ENCODE measurements at regions not wholly inside any gene's neighbourhood (a gene's known extent, or its start where the extent isn't known, plus 50 kb on each side); places are given as distances from the start of the nearest gene placed in this dataset.

DNA sequence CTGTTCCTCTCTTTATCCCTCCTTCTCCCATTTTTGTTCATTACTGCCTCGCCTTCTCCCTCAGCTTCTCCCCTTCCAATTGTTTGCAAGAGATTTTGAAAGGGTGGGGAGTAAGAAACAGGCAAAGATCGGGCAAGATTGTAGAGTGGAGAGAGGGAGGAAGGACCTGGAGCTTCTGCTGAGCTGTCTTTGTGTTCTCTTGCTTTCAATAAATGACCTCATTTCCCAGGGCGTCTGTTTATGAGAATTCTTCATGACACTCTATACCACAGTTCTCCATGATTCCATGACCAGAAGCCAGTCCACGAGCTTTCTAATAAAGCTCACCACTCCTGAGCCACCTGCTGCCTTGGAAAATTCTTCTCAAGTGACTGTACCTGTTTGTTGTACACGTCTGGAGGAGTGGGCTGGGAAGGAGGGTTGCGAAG lies 50.0 kb upstream of the PLEKHG1 start:
- H3K36me3 ChIP-seq (ENCODE audit: control insufficient read depth in 2 of 4, insufficient read depth in 4 of 4, low read length in 3 of 4) = no peaks in the 10 kb centered on the region
- H3K79me1 ChIP-seq (ENCODE audit: low read depth, low read length) = no peaks in the 10 kb centered on the region
- H4K91ac ChIP-seq (replicated peaks; ENCODE audit: insufficient read length, low read length) = no peak overlapping the region
- no peak overlapping the region for H2BK120ac ChIP-seq (replicated peaks; ENCODE audit: low read depth, low read length)
- H4K8ac ChIP-seq (ENCODE audit: extremely low read depth, insufficient read depth, low read length) = no peak overlapping the region
- H3K4me2 ChIP-seq (ENCODE audit: insufficient read depth in 1 of 2, low read depth in 2 of 2, low read length in 2 of 2) = no peak overlapping the region
- H3K9ac ChIP-seq (replicated peaks in 1 of 4; ENCODE audit: extremely low read depth in 1 of 4, low read depth in 3 of 4, low read length in 3 of 4) = no peak overlapping the region
- H2AFZ ChIP-seq (ENCODE audit: low read length) = no peak overlapping the region
- POLR2A ChIA-PET (ENCODE audit: partially characterized antibody) = no interaction called here
- no peak overlapping the region for H3K23ac ChIP-seq (ENCODE audit: insufficient read length)
- no peak for TF ChIP-seq BRCA1 (IDR thresholded peaks at IDR 0.05; ENCODE audit: low read depth, low read length)
- TF ChIP-seq SUZ12 (IDR thresholded peaks at IDR 0.05; ENCODE audit: low read length) = no peak
- TF ChIP-seq SAP30 (IDR thresholded peaks at IDR 0.05; ENCODE audit: insufficient read depth, insufficient replicate concordance, low read length) = no peak
- TF ChIP-seq FOSL1 (IDR thresholded peaks at IDR 0.05; ENCODE audit: insufficient read depth, low read depth, low read length) = no peak
- no peak for TF ChIP-seq YY1 (IDR thresholded peaks at IDR 0.05; ENCODE audit: low read depth, low read length)
- TF ChIP-seq BACH1 (IDR thresholded peaks at IDR 0.05; ENCODE audit: low read length) = no peak
- TF ChIP-seq MAFK (IDR thresholded peaks at IDR 0.05; ENCODE audit: low read depth, low read length) = no peak
- no peaks in the 10 kb centered on the region for H3K27me3 ChIP-seq (replicated peaks in 1 of 4; ENCODE audit: control insufficient read depth in 3 of 4, extremely low read depth in 1 of 4, insufficient read depth in 3 of 4, low read length in 3 of 4)
- H2AK5ac ChIP-seq (ENCODE audit: low read depth, low read length) = no peak overlapping the region
- no peak overlapping the region for H3K4ac ChIP-seq (replicated peaks; ENCODE audit: insufficient read length, low read depth, low read length)
- no peak for DNase-seq (ENCODE audit: low read depth in 1 of 2, low spot score in 2 of 2)
- no peak overlapping the region for H3K56ac ChIP-seq (replicated peaks; ENCODE audit: insufficient read length, low read depth, low read length)
- no peaks in the 10 kb centered on the region; the same call in 1 of the 2 replicates for H3K23me2 ChIP-seq (ENCODE audit: low read depth, low read length)
- no peaks in the 10 kb centered on the region for H3K79me2 ChIP-seq (ENCODE audit: control insufficient read depth in 1 of 2, insufficient read depth in 2 of 2, low read length in 2 of 2)
- H3K14ac ChIP-seq (ENCODE audit: insufficient read length) = no peak overlapping the region
- whole genome bisulfite sequencing, 2 experiments (ENCODE audit: extremely low coverage in 1 of 2, insufficient coverage in 1 of 2, insufficient read length in 1 of 2, insufficient replicate concordance in 2 of 2, low coverage in 1 of 2, low lambda C conversion rate in 2 of 2, missing lambda C conversion rate in 1 of 2) = 89% methylated on average over 6 of the region's 6 CpGs; no CpG with 5 or more reads in 1 of the 2 experiments
- H2BK5ac ChIP-seq (ENCODE audit: low read depth, low read length) = no peak overlapping the region
- FAIRE-seq = no peak
- no peaks in the 10 kb centered on the region for H4K20me1 ChIP-seq (replicated peaks in 1 of 2; ENCODE audit: control insufficient read depth in 1 of 2, insufficient read depth in 2 of 2, low read length in 2 of 2)
- no peak overlapping the region for H3K27ac ChIP-seq (ENCODE audit: low read depth, low read length)
- H3K4me3 ChIP-seq (ENCODE audit: extremely low read depth in 1 of 4, insufficient read depth in 2 of 4, low read depth in 3 of 4, low read length in 4 of 4) = no peak overlapping the region
- H3K4me1 ChIP-seq (replicated peaks in 1 of 4; ENCODE audit: control insufficient read depth in 3 of 4, insufficient read depth in 4 of 4, low read length in 3 of 4) = peaks cover 0 to 3% (median 0%) of the 10 kb centered on the region in 4 experiments; a peak in 1 of 7 replicates
- H4K5ac ChIP-seq (ENCODE audit: insufficient read length, low read depth, low read length) = no peak overlapping the region
- H2BK15ac ChIP-seq (ENCODE audit: low read length) = no peak overlapping the region
- H3K18ac ChIP-seq (ENCODE audit: extremely low read depth, low read length) = no peak overlapping the region
- CTCF ChIA-PET (ENCODE audit: partially characterized antibody) = interaction anchor here (0.7 to 1.6 kb wide), 6 partner anchors 12 to 252 kb away, joined by 3 to 5 read pairs (median 4); no protein-coding TSS in a partner anchor
- H3K9me3 ChIP-seq (ENCODE audit: insufficient read depth in 2 of 2, low read depth in 1 of 2, low read length in 1 of 2) = no peaks in the 10 kb centered on the region
- H2BK20ac ChIP-seq (ENCODE audit: low read length) = no peak overlapping the region
- H2BK12ac ChIP-seq (ENCODE audit: low read depth, low read length) = no peak overlapping the region

All from H1 (cell line).